Liver (tissue), 8 donors: ENCODE measurements at regions not wholly inside any gene's neighbourhood (a gene's known extent, or its start where the extent isn't known, plus 50 kb on each side); places are given as distances from the start of the nearest gene placed in this dataset.

ENCODE experiments used
- DNase-seq: peaks from one replicate; pipeline ENCODE4 v3.0.0-alpha.2; 2017; ENCODE audit warnings: low spot score
- H3K27ac ChIP-seq, 2 donors: one replicate each; pipeline ENCODE4 v1.7.0; 2013; ENCODE audit warnings: inconsistent platforms in 2 of 2, low read length in 2 of 2, control low read depth in 1 of 2, low read depth in 1 of 2, mild to moderate bottlenecking in 1 of 2
- H3K27me3 ChIP-seq, 4 donors: one replicate each; pipeline versions ENCODE4 v1.6.1 to v1.7.0; 2013; ENCODE audit warnings: low read length in 3 of 4, inconsistent platforms in 1 of 4, mild to moderate bottlenecking in 1 of 4, moderate library complexity in 1 of 4; ENCODE audit not compliant: control insufficient read depth in 4 of 4, insufficient read depth in 4 of 4
- H3K36me3 ChIP-seq, 4 donors: one replicate each; pipeline versions ENCODE4 v1.6.1 to v1.7.0; 2013; ENCODE audit warnings: low read length in 3 of 4, mild to moderate bottlenecking in 3 of 4, low read depth in 1 of 4, moderate library complexity in 1 of 4; ENCODE audit not compliant: control insufficient read depth in 4 of 4, insufficient read depth in 3 of 4
- H3K4me1 ChIP-seq, 4 donors: one replicate each; pipeline versions ENCODE4 v1.6.1 to v1.7.0; 2013; ENCODE audit warnings: low read length in 3 of 4, mild to moderate bottlenecking in 3 of 4, moderate library complexity in 1 of 4; ENCODE audit not compliant: control insufficient read depth in 4 of 4, insufficient read depth in 4 of 4
- H3K4me3 ChIP-seq, 3 donors: one replicate each; pipeline versions ENCODE4 v1.6.1 to v1.7.0; 2013; ENCODE audit warnings: low read length in 3 of 3, control low read depth in 1 of 3, low read depth in 1 of 3, mild to moderate bottlenecking in 1 of 3
- H3K9ac ChIP-seq, 2 donors: one replicate each; pipeline ENCODE4 v1.7.0; 2013; ENCODE audit warnings: low read length in 2 of 2, mild to moderate bottlenecking in 2 of 2, moderate library complexity in 2 of 2, control low read depth in 1 of 2, low read depth in 1 of 2
- H3K9me3 ChIP-seq, 4 donors: one replicate each; pipeline versions ENCODE4 v1.6.1 to v1.7.0; 2013; ENCODE audit warnings: low read length in 3 of 4; ENCODE audit not compliant: control insufficient read depth in 4 of 4
- EGR1 ChIP-seq, 2 donors: IDR thresholded peaks; 2 replicates each; pipeline ENCODE4 v1.6.1; 2016 to 2018; ENCODE audit warnings: antibody characterized with exemption in 2 of 2, low read depth in 2 of 2
- FOXA1 ChIP-seq: IDR thresholded peaks from 2 replicates; pipeline ENCODE4 v1.6.1; 2016; ENCODE audit warnings: antibody characterized with exemption
- GABPA ChIP-seq, 2 donors: IDR thresholded peaks in 1 of 2; conservative IDR thresholded peaks in 1 of 2; 2 replicates each; pipeline ENCODE4 v1.6.1; 2016; ENCODE audit warnings: antibody characterized with exemption in 2 of 2, mild to moderate bottlenecking in 1 of 2, moderate library complexity in 1 of 2
- NR2F2 ChIP-seq: IDR thresholded peaks from 2 replicates; pipeline ENCODE4 v1.6.1; 2016; ENCODE audit warnings: antibody characterized with exemption
- RAD21 ChIP-seq, 2 donors: IDR thresholded peaks; 2 replicates each; pipeline ENCODE4 v1.6.1; 2016; ENCODE audit warnings: antibody characterized with exemption in 2 of 2, mild to moderate bottlenecking in 2 of 2
- WGBS: extraction: QIAGEN DNeasy Blood & Tissue Kit; methylation state at CpG from one replicate; pipeline ENCODE4 v1.1.7; 2013; 5-methylcytosine and 5-hydroxymethylcytosine counted together
- TF ChIP-seq, protein P1 (sequence below): IDR thresholded peaks from 2 replicates; pipeline ENCODE4 v1.6.1; 2016; ENCODE audit warnings: antibody characterized with exemption, mild to moderate bottlenecking
- TF ChIP-seq, protein P2 (sequence below): IDR thresholded peaks from 2 replicates; pipeline ENCODE4 v1.6.1; 2016; ENCODE audit warnings: antibody characterized with exemption
- TF ChIP-seq, protein P3 (sequence below): IDR thresholded peaks from 2 replicates; pipeline ENCODE4 v1.6.1; 2016; ENCODE audit warnings: antibody characterized with exemption
- TF ChIP-seq, protein P4 (sequence below): fragments of 150-350 bp; IDR thresholded peaks from 2 replicates; pipeline ENCODE4 v1.5.1; 2017; ENCODE audit warnings: improper control_type of control experiment, low read depth, low read length; ENCODE audit not compliant: missing input control
- donor health status: healthy.
- donor health status: healthy.
- donor health status: healthy.
- donor health status: healthy.
- donor health status: healthy.

DNA sequence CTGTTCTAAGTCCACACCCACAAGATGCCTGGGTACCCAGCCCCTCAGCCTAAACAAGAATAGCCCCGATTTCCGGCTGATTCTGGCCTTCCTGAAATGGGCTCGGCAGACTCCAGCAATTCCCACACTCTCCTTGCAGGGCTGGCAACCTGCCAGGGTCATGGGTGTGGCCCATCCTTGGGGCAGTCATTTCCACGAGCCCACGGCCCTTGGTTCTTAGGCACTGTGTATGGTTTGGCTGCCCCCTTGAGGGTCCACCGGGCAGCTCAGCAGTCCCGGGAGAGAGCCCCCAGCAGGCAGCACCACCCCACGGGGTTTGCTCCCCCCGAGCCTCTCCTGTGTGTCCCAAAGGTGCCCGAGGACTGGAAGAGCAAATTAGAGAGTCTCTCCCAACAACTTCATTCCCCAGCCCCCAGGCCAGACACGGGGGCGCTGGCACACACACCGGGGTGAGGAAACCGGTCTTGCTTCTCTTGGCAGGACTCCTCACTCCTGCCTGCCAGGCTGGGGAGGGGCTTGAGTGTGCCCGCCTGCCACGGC lies 142.2 kb downstream of the EMX2 start:
- no peak overlapping the region for H3K27ac ChIP-seq
- no peak for TF ChIP-seq RAD21 (IDR thresholded peaks at IDR 0.05)
- TF ChIP-seq, protein P1, sequence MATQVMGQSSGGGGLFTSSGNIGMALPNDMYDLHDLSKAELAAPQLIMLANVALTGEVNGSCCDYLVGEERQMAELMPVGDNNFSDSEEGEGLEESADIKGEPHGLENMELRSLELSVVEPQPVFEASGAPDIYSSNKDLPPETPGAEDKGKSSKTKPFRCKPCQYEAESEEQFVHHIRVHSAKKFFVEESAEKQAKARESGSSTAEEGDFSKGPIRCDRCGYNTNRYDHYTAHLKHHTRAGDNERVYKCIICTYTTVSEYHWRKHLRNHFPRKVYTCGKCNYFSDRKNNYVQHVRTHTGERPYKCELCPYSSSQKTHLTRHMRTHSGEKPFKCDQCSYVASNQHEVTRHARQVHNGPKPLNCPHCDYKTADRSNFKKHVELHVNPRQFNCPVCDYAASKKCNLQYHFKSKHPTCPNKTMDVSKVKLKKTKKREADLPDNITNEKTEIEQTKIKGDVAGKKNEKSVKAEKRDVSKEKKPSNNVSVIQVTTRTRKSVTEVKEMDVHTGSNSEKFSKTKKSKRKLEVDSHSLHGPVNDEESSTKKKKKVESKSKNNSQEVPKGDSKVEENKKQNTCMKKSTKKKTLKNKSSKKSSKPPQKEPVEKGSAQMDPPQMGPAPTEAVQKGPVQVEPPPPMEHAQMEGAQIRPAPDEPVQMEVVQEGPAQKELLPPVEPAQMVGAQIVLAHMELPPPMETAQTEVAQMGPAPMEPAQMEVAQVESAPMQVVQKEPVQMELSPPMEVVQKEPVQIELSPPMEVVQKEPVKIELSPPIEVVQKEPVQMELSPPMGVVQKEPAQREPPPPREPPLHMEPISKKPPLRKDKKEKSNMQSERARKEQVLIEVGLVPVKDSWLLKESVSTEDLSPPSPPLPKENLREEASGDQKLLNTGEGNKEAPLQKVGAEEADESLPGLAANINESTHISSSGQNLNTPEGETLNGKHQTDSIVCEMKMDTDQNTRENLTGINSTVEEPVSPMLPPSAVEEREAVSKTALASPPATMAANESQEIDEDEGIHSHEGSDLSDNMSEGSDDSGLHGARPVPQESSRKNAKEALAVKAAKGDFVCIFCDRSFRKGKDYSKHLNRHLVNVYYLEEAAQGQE = no peak
- TF ChIP-seq, protein P2, sequence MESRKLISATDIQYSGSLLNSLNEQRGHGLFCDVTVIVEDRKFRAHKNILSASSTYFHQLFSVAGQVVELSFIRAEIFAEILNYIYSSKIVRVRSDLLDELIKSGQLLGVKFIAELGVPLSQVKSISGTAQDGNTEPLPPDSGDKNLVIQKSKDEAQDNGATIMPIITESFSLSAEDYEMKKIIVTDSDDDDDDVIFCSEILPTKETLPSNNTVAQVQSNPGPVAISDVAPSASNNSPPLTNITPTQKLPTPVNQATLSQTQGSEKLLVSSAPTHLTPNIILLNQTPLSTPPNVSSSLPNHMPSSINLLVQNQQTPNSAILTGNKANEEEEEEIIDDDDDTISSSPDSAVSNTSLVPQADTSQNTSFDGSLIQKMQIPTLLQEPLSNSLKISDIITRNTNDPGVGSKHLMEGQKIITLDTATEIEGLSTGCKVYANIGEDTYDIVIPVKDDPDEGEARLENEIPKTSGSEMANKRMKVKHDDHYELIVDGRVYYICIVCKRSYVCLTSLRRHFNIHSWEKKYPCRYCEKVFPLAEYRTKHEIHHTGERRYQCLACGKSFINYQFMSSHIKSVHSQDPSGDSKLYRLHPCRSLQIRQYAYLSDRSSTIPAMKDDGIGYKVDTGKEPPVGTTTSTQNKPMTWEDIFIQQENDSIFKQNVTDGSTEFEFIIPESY = no peak
- whole genome bisulfite sequencing = 32% methylated on average over 16 of the region's 16 CpGs
- no peak overlapping the region for H3K4me3 ChIP-seq
- no peak overlapping the region for H3K9ac ChIP-seq
- no peaks in the 10 kb centered on the region for H3K36me3 ChIP-seq
- peaks cover 0 to 2% (median 0%) of the 10 kb centered on the region in 4 donors for H3K27me3 ChIP-seq
- no peaks in the 10 kb centered on the region for H3K9me3 ChIP-seq
- DNase-seq = no peak
- no peaks in the 10 kb centered on the region for H3K4me1 ChIP-seq

DNA sequence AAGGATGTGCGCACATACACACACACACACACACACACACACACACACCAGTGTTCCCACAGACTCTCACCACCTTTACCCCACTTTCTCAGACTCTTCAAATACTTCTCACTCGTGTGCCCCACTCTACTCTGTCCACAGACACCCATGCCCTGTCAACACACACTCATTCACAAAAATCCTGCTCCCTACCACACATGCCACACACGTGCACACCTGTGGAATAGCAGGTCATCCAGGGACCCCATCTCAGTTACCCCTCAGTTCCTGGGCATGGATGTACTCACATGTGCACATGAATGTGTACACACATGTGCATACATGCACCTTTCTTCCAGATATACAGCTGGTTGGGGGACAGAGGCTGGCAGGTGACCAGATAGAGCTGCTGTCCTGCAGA lies 142.9 kb downstream of the EMX2 start:
- Histone ChIP-seq H3K27ac (no peak overlapping the region), H3K36me3 (no peaks in the 10 kb centered on the region), H3K4me3 (no peak overlapping the region), H3K27me3 (peaks cover 0 to 4% (median under 1%) of the 10 kb centered on the region in 4 donors), H3K9me3 (no peaks in the 10 kb centered on the region), H3K9ac (no peak overlapping the region), H3K4me1 (no peaks in the 10 kb centered on the region)
- no peak for DNase-seq
- TF ChIP-seq EGR1 (IDR thresholded peaks at IDR 0.05; ENCODE audit: low read depth in 2 of 2) = no peak
- TF ChIP-seq NR2F2 = no peak
- no peak for TF ChIP-seq GABPA (IDR thresholded peaks at IDR 0.05 in 1 of 2, conservative IDR thresholded peaks at IDR 0.05 in 1 of 2)
- TF ChIP-seq, protein P2 = no peak
- 56% methylated on average over 3 of the region's 3 CpGs for WGBS

DNA sequence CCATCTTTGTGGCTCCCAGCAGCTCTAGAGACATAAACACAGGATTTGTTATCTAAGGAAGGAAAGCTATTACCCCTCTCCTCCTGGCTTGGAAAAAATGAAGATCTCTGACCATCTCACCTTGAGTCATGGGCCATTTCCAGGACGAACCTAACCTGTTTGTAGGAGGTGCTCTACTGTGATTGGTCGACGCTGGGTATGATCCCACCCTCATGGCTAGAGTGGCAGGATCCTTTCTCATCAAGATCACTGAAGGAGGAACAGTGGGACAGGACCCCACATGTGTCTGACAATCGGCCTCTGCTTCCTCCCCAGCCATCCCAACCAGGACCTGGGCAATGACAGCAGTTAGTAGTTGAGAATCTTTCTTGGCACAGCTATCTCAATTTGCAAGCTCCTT lies 144.1 kb downstream of the EMX2 start:
- no peaks in the 10 kb centered on the region for H3K36me3 ChIP-seq
- H3K9me3 ChIP-seq = no peaks in the 10 kb centered on the region
- 52% methylated on average over 4 of the region's 4 CpGs for WGBS
- DNase-seq = no peak
- TF ChIP-seq, protein P3, sequence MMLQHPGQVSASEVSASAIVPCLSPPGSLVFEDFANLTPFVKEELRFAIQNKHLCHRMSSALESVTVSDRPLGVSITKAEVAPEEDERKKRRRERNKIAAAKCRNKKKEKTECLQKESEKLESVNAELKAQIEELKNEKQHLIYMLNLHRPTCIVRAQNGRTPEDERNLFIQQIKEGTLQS = no peak
- TF ChIP-seq, protein P1 = no peak
- TF ChIP-seq, protein P4, sequence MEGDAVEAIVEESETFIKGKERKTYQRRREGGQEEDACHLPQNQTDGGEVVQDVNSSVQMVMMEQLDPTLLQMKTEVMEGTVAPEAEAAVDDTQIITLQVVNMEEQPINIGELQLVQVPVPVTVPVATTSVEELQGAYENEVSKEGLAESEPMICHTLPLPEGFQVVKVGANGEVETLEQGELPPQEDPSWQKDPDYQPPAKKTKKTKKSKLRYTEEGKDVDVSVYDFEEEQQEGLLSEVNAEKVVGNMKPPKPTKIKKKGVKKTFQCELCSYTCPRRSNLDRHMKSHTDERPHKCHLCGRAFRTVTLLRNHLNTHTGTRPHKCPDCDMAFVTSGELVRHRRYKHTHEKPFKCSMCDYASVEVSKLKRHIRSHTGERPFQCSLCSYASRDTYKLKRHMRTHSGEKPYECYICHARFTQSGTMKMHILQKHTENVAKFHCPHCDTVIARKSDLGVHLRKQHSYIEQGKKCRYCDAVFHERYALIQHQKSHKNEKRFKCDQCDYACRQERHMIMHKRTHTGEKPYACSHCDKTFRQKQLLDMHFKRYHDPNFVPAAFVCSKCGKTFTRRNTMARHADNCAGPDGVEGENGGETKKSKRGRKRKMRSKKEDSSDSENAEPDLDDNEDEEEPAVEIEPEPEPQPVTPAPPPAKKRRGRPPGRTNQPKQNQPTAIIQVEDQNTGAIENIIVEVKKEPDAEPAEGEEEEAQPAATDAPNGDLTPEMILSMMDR = no peak
- TF ChIP-seq EGR1 (IDR thresholded peaks at IDR 0.05; ENCODE audit: low read depth in 2 of 2) = no peak
- no peak for TF ChIP-seq FOXA1
- no peak overlapping the region for H3K9ac ChIP-seq
- H3K27ac ChIP-seq = no peak overlapping the region
- H3K4me3 ChIP-seq = no peak overlapping the region
- no peaks in the 10 kb centered on the region for H3K4me1 ChIP-seq
- peaks cover 0 to 4% (median under 1%) of the 10 kb centered on the region in 4 donors for H3K27me3 ChIP-seq
